DOHH2 (cell line): ENCODE measurements at regions not wholly inside any gene's neighbourhood (a gene's known extent, or its start where the extent isn't known, plus 50 kb on each side); places are given as distances from the start of the nearest gene placed in this dataset.

Experiments
- EZH2phosphoT487 ChIP-seq: fragments of 200-600 bp; sonication (generic); IDR thresholded peaks from 2 replicates; pipeline ENCODE4 v1.6.1; 2017; ENCODE audit warnings: borderline replicate concordance, mild to moderate bottlenecking, antibody characterized with exemption, low read length, moderate library complexity, mixed read lengths
- TF ChIP-seq, protein P1 (sequence below): fragments of 200-600 bp; sonication (generic); IDR thresholded peaks from one replicate; pipeline ENCODE4 v1.5.1; 2014; ENCODE audit warnings: antibody characterized with exemption, mild to moderate bottlenecking, low read depth, low read length; ENCODE audit not compliant: poor library complexity, severe bottlenecking

- TF ChIP-seq, protein P1, sequence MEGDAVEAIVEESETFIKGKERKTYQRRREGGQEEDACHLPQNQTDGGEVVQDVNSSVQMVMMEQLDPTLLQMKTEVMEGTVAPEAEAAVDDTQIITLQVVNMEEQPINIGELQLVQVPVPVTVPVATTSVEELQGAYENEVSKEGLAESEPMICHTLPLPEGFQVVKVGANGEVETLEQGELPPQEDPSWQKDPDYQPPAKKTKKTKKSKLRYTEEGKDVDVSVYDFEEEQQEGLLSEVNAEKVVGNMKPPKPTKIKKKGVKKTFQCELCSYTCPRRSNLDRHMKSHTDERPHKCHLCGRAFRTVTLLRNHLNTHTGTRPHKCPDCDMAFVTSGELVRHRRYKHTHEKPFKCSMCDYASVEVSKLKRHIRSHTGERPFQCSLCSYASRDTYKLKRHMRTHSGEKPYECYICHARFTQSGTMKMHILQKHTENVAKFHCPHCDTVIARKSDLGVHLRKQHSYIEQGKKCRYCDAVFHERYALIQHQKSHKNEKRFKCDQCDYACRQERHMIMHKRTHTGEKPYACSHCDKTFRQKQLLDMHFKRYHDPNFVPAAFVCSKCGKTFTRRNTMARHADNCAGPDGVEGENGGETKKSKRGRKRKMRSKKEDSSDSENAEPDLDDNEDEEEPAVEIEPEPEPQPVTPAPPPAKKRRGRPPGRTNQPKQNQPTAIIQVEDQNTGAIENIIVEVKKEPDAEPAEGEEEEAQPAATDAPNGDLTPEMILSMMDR: no peak
- TF ChIP-seq EZH2phosphoT487: no peak
Measured at GRCh38 chr14:101634850-101635748, 73.8 kb downstream of the DIO3 start.
